ENCODE measurements at regions not wholly inside any gene's neighbourhood (a gene's known extent, or its start where the extent isn't known, plus 50 kb on each side); places are given as distances from the start of the nearest gene placed in this dataset.
"Not testable (repeated sequence)": the region's sequence is repeated elsewhere in the genome, so short reads cannot be mapped to it uniquely, and the experiment has no call there.

DNA sequence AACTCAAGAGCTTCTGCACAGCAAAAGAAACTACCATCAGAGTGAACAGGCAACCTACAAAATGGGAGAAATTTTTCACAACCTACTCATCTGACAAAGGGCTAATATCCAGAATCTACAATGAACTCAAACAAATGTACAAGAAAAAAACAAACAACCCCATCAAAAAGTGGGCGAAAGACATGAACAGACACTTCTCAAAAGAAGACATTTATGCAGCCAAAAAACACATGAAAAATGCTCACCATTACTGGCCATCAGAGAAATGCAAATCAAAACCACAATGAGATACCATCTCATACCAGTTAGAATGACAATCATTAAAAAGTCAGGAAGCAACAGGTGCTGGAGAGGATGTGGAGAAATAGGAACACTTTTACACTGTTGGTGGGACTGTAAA is 83.6 kb downstream of the MTX3 start:
- not testable (repeated sequence) for TF ChIP-seq CTCF, POLR2A (IDR thresholded peaks at IDR 0.05)
